Kidney glomerular epithelial cell (primary cell): ENCODE measurements at regions not wholly inside any gene's neighbourhood (a gene's known extent, or its start where the extent isn't known, plus 50 kb on each side); places are given as distances from the start of the nearest gene placed in this dataset.
"Not testable (repeated sequence)": the region's sequence is repeated elsewhere in the genome, so short reads cannot be mapped to it uniquely, and the experiment has no call there.

Source experiments
- DNase-seq: peaks from one replicate; lab custom pipeline; 2025; lab: John Stamatoyannopoulos, UW

DNA sequence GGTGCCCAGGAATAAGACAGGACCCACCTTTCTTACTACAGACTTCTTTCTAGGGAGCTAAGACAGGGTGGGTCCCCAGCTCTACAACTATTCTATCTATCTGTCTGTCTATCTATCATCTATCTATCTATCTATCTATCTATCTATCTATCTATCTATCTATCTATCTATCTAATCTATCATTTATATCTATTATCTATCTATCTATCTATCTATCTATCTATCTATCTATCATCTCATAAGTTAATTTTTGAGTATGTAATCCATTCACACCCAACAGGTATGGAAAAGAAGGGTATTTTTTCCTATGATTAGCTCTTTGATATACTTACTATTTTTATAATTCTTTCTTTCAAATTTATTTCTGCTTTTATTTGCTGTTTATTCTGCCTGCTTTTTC, 55.9 kb downstream of the BAMBI start:
- no peak for DNase-seq

- no peak for DNase-seq
These were observed 56.3 kb downstream of the BAMBI start for GRCh38 chr10:28733647-28734046.

- peak; percentile 95 for DNase-seq
These were observed 57.8 kb downstream of the BAMBI start for GRCh38 chr10:28734938-28735759.

DNA sequence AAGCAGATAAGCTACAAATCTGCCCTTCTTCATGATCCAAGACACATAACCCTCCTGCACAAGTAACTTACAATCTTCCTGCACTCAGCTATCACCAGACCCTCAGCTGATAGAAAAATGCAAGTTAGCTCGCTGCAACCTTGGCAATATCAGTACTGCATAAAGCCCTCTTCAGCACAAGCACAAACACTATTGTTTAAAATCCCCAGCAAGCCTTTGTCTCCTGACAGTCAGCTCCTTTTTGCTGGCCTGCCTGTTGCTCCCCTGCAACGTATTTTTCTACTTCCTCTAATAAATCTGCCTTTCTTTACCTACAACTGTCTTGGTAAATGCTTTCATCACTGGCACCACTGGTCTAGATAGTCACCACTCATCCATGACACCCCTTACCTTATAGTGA, 59.8 kb downstream of the BAMBI start:
- DNase-seq, result no peak

DNA sequence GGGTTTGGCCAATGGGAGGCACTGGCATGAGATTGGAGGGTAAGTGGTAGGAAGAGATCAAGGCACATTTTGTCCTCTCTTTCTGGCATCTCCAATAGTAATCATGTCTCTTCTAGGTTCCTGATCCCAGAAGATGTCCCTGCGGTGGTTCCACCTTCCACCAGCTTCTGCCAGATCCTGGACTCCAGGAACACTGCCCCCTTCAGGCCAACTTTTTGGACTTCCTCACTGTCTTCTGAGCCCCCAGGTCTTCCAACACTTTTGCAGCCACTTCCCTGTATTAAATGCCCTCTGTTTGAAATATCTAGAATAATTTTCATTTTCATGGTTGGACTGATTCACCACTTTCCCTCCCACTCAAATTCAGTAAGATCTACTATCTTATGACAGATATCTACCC, 60.9 kb downstream of the BAMBI start:
- no peak for DNase-seq

DNA sequence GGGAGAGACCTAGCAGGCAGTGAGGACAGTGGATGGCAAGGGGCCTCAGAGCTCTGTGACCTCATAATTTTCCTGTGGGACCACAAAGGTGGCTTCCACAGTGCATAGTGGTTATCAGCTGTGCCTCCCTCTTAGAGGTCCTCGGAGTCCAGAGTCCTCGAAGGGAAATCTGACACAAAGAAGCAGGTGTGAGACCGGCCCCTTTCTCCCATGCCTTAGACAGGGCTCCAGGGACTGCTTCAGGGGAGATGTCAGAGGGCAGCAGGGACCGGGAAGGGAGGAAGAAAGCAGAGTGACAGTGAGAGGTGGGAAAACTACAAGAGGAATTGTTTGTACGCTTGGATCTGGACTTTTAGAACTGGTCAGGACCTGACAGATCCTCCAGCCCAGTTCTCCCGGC, 66.3 kb downstream of the BAMBI start:
- no peak for DNase-seq

GRCh38 chr10:28744069-28744768, 66.9 kb downstream of the BAMBI start:
- DNase-seq, result no peak

DNA sequence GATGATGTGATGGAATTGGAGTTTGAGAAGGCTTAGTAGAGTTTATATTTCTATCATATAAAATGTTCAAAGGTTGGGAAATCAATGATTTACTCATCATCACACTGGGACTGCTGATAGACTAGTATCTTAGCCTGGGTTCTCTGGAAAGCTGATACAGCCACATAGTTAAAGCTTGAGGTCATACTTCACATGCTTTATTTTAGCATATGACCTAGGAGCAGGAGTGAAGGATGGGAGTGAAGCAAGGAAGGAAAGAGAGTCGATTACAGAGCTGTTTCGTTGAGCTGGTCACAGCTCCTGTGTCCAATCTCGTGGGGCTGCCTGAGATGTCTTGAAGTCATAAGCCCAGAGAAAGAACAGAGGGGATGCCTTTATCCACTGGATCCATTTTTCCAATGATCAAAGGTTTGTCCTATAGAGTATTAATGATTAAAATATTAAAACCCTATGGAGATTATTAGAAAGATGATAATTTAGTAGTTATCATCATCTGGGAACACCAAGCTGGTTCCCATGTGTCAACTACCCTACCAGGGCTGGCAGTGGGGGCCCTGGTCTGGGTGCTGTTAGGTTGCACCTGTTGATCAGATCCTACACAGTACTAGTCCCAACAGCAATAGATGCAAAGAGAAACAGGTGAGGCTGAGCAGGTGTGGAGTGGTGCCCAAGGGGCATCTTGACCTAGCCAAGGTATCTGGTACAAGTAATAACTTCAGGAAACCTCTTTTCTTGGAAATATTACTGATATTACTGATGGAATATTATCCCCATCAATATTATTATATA, 77.8 kb downstream of the BAMBI start:
- DNase-seq, result peak; percentile 77

- DNase-seq, result peak; percentile 39
These were observed 83.9 kb downstream of the BAMBI start for GRCh38 chr10:28761084-28761846.

GRCh38 chr10:28763471-28764170, 86.3 kb downstream of the BAMBI start:
- DNase-seq, result no peak

DNA sequence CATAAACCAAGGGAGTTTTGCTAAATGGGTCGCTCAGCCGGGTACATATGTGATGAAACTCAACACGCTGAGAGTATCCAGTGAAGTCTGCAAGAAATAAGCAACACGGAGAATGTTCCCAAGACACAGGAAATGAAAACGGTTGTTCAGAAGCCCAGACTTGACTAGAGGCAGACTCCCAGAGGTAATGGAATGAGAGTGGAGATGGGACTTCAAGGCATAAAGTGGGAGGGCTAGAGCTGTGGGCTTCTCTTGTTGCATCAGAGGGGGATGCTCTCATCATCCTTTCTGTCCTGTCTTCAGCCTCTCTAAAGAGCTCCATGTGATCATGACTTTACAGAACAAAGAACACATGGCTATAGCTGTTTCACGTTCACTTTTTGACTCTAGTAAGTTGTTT, 88.3 kb downstream of the BAMBI start:
- no peak for DNase-seq

- no peak for DNase-seq
These were observed 90.9 kb downstream of the BAMBI start for GRCh38 chr10:28768227-28768626.

DNA sequence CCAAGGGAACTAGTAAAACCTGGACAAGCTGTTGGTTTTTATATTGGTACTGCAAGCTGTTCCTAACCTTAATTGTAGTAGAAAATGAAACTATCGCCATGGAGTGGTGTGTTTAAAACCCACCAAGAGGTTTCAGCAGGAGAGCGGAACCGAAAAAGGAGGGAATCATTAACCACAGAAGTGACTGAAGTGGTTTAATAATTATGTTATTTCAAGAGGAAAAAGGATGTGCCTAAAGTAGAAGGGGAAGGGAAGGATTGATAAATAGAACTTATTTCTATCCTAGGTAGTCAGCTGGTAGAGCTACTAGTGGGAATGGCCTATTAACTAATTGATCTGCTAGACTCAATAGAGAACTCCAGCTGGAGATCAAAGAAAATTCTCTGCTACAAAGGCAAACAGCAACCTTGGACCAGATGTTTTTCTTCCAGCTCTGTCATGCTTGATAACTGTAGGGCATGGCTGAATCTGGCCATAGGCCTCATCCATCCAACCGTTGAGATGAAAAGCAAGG, 91.8 kb downstream of the BAMBI start:
- peak; percentile 55 for DNase-seq

DNA sequence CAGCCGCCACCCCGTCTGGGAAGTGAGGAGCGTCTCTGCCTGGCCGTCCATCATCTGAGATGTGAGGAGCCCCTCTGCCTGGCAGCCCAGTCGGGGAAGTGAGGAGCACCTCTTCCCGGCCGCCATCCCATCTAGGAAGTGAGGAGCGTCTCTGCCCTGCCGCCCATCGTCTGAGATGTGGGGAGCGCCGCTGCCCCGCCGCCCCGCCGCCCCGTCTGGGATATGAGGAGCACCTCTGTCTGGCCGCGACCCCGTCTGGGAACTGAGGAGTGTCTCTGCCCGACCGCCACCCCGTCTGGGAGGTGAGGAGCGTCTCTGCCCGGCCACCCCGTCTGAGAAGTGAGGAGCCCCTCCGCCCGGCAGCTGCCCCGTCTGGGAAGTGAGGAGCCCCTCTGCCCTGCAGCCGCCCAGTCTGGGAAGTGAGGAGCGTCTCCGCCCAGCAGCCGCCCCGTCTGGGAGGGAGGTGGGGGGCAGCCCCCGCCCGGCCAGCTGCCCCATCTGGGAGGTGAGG, 94.3 kb downstream of the BAMBI start:
- DNase-seq, result not testable (repeated sequence)

GRCh38 chr10:28774051-28774995, 97.0 kb downstream of the BAMBI start:
- DNase-seq, result peak; percentile 34

GRCh38 chr10:28775773-28776172, 98.5 kb downstream of the BAMBI start:
- DNase-seq, result no peak

DNA sequence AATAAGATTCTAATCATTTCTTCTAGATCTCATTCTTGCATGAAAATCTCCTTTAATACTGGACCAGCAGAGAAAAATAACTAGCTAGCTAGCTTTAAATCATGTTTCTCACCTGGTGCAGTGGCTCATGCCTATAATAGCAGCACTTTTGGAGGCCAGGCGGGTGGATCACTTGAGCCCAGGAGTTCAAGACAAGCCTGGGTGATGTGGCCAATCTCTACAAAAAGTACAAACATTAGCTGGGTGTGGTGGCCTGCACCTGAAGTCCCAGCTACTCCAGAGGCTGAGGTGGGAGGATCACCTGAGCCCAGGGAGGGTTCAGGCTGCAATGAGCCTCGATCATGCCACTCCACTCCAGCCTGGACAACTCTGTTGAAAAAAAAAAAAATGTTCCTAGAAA, 99.2 kb downstream of the BAMBI start:
- no peak for DNase-seq

- DNase-seq, result no peak
These were observed 100.6 kb downstream of the BAMBI start for GRCh38 chr10:28777911-28778310.

DNA sequence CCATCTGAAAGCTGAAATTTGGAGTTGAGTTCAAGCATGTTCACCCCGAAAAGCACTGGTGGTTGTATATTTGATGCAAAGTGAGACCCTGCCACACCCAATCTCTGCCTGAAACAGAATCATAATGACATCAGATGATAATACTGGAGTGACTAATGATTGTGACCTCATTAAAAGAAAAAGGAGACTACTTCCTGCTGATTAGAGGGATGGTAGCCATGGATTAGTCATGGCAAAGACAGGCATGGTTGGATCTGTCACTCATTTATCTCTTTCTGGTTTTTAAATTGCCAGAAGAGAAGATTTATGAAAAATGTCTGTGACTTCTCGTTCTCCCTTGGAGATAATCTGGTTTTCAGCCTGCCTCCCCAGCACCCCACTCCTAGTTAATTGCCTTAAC, 101.2 kb downstream of the BAMBI start:
- DNase-seq, result peak; percentile 75

- DNase-seq, result no peak
These were observed 104.0 kb downstream of the BAMBI start for GRCh38 chr10:28781296-28781695.
